ENCODE measurements at regions not wholly inside any gene's neighbourhood (a gene's known extent, or its start where the extent isn't known, plus 50 kb on each side); places are given as distances from the start of the nearest gene placed in this dataset.

- Mint-ChIP-seq H3K4me3 (no peak overlapping the region), H3K36me3 (ENCODE audit: low read depth) (no peaks in the 10 kb centered on the region), H3K27ac (no peak overlapping the region), H3K9me3 (peaks cover 7% of the 10 kb centered on the region), H3K4me1 (no peaks in the 10 kb centered on the region), H3K27me3 (no peaks in the 10 kb centered on the region)
- no peak for ATAC-seq (ENCODE audit: low read depth)
- ChIA-PET POLR2A (no interaction called here), CTCF (no interaction called here)
- DNase-seq, result no peak
- intact Hi-C loops (cut with micrococcal nuclease), result no loop called here
- no peak for TF ChIP-seq CTCF (IDR thresholded peaks at IDR 0.05)
Measured at GRCh38 chr2:139380051-139380450, 599.9 kb upstream of the NXPH2 start.

- Mint-ChIP-seq H3K27me3 (no peaks in the 10 kb centered on the region), H3K4me3 (no peak overlapping the region), H3K9me3 (peaks cover 7% of the 10 kb centered on the region), H3K27ac (no peak overlapping the region), H3K36me3 (ENCODE audit: low read depth) (no peaks in the 10 kb centered on the region), H3K4me1 (no peaks in the 10 kb centered on the region)
- intact Hi-C loops (cut with micrococcal nuclease), result no loop called here
- no peak for TF ChIP-seq CTCF (IDR thresholded peaks at IDR 0.05)
- DNase-seq, result no peak
- no peak for ATAC-seq (ENCODE audit: low read depth)
- ChIA-PET POLR2A (no interaction called here), CTCF (no interaction called here)
Measured at GRCh38 chr2:139378373-139378772, 598.2 kb upstream of the NXPH2 start.

- H3K36me3 Mint-ChIP-seq (ENCODE audit: low read depth), result no peaks in the 10 kb centered on the region
- peaks cover 3% of the 10 kb centered on the region for H3K9me3 Mint-ChIP-seq
- intact Hi-C loops (cut with micrococcal nuclease), result no loop called here
- DNase-seq, result no peak
- no peaks in the 10 kb centered on the region for H3K27me3 Mint-ChIP-seq
- POLR2A ChIA-PET, result no interaction called here
- H3K4me3 Mint-ChIP-seq, result no peak overlapping the region
- no peaks in the 10 kb centered on the region for H3K4me1 Mint-ChIP-seq
- no peak overlapping the region for H3K27ac Mint-ChIP-seq
- CTCF ChIA-PET, result no interaction called here
- no peak for TF ChIP-seq CTCF (IDR thresholded peaks at IDR 0.05)
- ATAC-seq (ENCODE audit: low read depth), result no peak
Measured at GRCh38 chr2:139374296-139374850, 594.2 kb upstream of the NXPH2 start.

GRCh38 chr2:139369423-139370409, 589.5 kb upstream of the NXPH2 start:
- no peaks in the 10 kb centered on the region for H3K4me1 Mint-ChIP-seq
- H3K36me3 Mint-ChIP-seq (ENCODE audit: low read depth), result no peaks in the 10 kb centered on the region
- no peak for ATAC-seq (ENCODE audit: low read depth)
- TF ChIP-seq CTCF (IDR thresholded peaks at IDR 0.05), result no peak
- H3K27me3 Mint-ChIP-seq, result no peaks in the 10 kb centered on the region
- DNase-seq, result no peak
- intact Hi-C loops (cut with micrococcal nuclease), result no loop called here
- H3K9me3 Mint-ChIP-seq, result peaks cover 6% of the 10 kb centered on the region
- ChIA-PET POLR2A (no interaction called here), CTCF (no interaction called here)
- H3K27ac Mint-ChIP-seq, result no peak overlapping the region
- H3K4me3 Mint-ChIP-seq, result no peak overlapping the region

GRCh38 chr2:139367416-139367815, 587.2 kb upstream of the NXPH2 start:
- Mint-ChIP-seq H3K27ac (no peak overlapping the region), H3K4me3 (no peak overlapping the region), H3K9me3 (peaks cover 10% of the 10 kb centered on the region), H3K4me1 (no peaks in the 10 kb centered on the region), H3K27me3 (no peaks in the 10 kb centered on the region), H3K36me3 (ENCODE audit: low read depth) (no peaks in the 10 kb centered on the region)
- no peak for TF ChIP-seq CTCF (IDR thresholded peaks at IDR 0.05)
- ChIA-PET POLR2A (no interaction called here), CTCF (no interaction called here)
- no peak for DNase-seq
- no peak for ATAC-seq (ENCODE audit: low read depth)
- intact Hi-C loops (cut with micrococcal nuclease), result no loop called here

All from activated B cell treated with CpG ODN at 0.5 μM for 24 hours (primary cell).